Skin epidermis (tissue), 12 donors: ENCODE measurements at regions not wholly inside any gene's neighbourhood (a gene's known extent, or its start where the extent isn't known, plus 50 kb on each side); places are given as distances from the start of the nearest gene placed in this dataset.

Experiments
- H3K27ac ChIP-seq, 21 experiments: fragments of 200-600 bp; sonication (generic) in 11 of 21; one replicate each; pipeline ENCODE4 v1.5.0; 2020; ENCODE audit warnings: mild to moderate bottlenecking in 3 of 21, inconsistent platforms in 2 of 21, moderate library complexity in 2 of 21
- H3K4me3 ChIP-seq, 7 experiments: fragments of 200-600 bp; sonication (generic) in 2 of 7; one replicate each; pipeline ENCODE4 v1.5.0; 2020; ENCODE audit warnings: inconsistent platforms in 2 of 7, mild to moderate bottlenecking in 2 of 7, moderate library complexity in 1 of 7

DNA sequence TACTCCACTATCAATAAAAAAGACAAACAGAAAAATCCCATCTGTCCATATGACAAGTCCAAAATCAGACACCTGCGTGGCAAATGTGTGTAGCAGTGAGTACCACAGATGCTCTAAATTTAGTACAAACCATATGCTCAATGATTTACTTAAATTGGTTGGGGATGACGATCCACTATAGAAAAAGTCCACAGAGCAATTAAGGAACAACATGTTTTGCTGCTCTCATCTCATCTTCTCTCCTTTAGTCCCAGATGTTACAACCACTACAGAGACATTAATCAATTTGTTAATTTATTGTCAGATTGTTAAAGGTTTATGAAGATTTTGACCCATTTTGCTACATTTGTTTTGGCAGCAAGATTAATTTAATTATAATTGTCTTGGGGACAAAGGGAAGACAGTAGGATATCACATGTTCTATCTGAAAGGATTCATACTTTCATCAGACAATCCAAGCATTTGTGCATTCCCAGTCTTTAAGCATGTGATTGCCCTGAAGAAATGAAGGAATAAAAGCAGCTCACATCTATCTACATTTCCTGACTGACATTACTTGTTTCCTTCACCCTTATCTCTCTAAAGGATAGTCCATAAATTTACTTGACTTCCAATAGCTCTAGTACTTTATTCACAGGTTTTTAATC lies 2268.1 kb downstream of the PCDH7 start:
- H3K4me3 ChIP-seq = no peak overlapping the region
- H3K27ac ChIP-seq = no peak overlapping the region

DNA sequence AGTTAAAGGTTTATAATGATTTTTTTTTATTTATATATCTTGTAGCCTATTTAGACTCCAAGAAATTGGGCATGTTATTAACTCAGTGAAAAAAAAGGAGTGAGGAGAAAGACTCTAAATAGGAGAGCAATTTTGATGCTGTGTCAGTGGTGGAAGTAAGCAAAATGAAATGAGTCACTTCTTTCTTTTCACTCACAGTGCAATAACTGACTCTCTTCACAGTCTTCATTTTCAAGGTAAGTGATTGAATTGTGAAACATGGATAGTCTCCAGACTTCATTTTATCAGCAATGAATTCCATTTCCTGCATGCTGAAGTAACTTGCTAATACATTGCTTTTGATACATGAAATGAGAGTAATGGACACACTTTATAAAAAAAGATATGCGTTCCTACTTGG lies 2271.5 kb downstream of the PCDH7 start:
- Histone ChIP-seq H3K4me3 (no peak overlapping the region), H3K27ac (no peak overlapping the region)

DNA sequence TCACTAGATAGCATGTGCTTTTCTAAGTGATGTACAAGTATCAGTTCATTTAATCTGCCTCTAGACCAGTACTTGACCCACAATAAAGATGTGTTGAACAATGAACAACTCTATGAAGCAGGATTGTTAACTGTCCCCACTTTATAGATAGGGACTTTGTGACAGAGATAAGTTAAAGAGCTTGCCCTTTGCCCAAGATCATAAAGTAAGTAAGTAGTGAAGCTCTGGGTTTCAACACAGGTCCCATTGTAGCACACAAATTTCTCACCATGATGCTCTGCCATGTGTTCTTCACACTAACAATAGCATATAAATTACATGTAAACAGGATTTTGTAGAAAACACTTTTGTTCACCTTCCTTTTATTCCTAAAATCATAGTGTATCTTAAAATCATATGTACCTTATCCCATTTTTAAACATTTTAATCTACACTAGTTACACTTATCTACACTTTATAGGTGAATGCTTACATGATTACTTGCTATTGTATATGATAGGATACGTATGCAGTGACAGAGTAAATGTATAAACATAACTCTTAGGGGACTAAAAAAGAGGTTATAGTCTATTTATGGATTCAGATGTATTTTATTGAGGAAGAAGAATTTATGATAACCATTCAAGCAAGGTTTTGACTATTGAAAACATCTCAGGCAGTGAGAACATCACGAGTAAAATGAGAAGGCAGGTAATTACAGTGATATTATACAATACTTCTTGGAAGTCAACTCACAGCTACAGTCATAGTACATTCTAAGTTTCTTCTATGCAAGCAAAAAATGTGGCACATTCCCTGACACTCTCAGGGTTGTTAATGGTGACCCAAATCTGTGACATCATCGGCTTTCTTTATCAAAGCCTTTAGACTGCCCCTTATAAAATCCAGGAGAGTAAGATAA lies 2275.1 kb downstream of the PCDH7 start:
- no peak overlapping the region for H3K4me3 ChIP-seq
- no peak overlapping the region for H3K27ac ChIP-seq

DNA sequence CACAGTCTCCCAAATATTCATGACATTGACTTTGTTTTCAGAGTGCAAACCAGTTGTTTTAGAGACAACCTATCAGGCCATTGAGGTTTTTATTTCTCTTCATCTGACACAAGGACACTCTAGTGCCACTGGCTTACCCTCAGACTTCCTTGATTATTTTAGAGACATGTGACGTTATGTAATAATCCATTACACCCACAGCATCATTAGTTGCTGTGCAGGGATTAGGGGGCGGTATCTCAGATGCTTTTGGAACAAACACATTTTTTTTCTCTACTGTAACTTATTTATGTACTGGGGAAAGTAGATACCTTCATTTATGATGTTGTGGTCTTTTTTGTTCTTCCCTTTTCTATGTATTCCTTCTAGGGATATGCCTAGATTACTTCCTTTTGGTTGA lies 2293.1 kb downstream of the PCDH7 start:
- Histone ChIP-seq H3K27ac (no peak overlapping the region), H3K4me3 (no peak overlapping the region)

DNA sequence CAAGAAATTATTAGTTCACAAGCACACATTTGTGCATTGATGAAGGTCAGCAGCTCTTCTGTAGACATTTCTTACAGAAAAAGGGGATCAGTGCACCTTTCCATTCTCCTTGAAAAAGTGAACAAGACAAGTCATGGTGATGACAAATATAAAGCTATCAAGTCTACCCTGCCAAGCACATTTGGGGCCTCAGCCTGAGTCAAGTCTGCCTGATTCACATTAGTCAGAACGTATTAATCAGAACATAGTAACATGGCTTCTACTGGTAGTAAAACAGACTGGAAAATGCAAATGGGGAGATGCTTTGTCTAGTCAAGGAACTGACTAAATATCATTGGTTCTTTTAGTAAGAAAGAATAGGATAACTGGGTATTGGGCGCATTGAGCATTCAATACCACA lies 2305.1 kb downstream of the PCDH7 start:
- H3K27ac ChIP-seq = no peak overlapping the region
- H3K4me3 ChIP-seq = no peak overlapping the region

DNA sequence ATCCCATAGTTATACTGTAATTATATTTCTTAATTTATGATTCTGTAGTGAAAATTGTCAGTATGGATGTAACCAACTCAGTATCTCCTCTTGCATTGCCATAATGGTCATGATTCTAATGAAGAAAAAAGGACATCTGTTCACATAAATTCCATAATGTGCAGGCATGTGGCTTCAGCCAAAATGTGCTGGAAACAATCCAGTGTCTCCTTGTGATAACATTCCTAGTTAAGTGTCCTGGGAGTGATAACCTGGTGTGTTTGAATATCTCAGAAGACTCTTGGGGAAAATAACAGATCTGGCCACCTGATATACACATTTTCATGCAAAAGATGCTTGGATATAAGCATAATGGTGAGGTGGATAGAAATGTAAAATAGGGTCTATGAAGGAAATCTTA lies 2309.8 kb downstream of the PCDH7 start:
- Histone ChIP-seq H3K4me3 (no peak overlapping the region), H3K27ac (no peak overlapping the region)

DNA sequence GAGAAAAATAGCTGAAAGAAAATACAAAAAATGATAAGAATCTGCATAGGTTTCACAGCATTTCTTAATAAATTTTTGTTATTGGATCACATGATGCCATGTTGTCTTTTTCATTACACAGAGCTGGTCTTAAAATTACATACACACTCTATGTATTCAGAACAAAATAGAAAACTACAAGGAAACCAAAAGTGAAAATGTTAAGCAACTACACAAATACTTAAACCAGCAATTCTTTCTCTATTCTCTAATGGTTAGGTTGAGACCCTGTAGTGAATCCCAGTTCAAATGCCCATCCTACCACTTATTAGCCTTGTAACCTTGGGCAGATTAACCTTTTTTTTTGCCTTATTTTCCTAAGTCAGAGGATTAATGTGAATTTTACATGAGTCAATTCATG lies 2311.2 kb downstream of the PCDH7 start:
- Histone ChIP-seq H3K4me3 (no peak overlapping the region), H3K27ac (no peak overlapping the region)

DNA sequence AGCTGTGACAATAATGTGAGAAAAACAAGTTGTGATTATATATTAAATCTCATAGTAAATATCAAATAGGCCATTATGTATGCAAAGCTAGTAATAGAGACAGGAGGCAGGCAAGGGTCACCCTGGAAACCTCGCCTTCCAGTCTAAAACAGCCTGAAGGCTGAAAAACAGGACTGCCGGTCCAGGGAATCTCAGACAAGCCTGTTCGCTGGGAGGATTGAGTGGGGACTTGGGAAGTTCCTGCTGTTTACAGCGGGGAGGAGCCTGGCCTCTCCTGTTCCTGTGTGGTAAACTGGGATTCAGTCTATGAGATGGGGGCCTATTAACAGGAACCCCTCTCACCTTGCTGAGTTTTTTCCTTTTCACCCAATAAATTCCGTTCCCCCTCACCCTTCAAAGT lies 2317.3 kb downstream of the PCDH7 start:
- no peak overlapping the region for H3K4me3 ChIP-seq
- H3K27ac ChIP-seq = no peak overlapping the region

DNA sequence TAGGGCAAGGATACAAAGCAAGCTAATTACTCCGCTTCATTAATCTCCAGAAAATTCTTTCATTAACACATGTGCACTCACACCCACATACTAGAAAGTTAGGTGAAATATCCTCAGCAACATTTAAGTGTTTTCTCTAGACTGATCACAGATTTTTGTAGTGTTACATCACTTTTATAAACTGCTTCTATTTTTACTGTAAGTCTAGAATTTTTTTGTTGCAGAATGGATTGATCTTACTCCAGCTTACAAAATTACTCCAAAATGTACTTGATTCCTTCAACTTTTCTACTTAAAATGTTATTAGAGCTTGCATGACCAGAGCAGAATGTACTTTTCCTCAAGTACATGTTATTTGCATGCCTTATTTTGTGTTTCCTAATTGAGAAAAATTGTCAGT lies 2325.2 kb downstream of the PCDH7 start:
- H3K27ac ChIP-seq = no peak overlapping the region
- H3K4me3 ChIP-seq = no peak overlapping the region

DNA sequence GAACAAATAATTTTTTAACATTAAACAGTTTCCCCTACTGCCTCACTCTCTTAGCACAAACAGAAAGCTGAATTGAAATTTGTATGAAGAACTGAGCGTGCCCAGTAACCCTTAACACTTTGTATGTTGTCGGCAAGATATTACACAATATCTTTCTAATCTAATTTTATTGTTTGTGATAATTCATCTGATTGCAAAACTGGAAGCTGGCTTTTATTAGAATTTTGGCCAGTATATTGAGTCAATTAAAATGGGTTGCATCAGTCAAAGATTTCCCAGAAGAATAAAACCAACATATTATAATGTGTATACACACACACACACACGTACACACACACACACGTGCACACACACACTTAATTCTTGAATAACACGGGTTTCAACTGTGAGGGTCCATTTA lies 2332.1 kb downstream of the PCDH7 start:
- no peak overlapping the region for H3K4me3 ChIP-seq

DNA sequence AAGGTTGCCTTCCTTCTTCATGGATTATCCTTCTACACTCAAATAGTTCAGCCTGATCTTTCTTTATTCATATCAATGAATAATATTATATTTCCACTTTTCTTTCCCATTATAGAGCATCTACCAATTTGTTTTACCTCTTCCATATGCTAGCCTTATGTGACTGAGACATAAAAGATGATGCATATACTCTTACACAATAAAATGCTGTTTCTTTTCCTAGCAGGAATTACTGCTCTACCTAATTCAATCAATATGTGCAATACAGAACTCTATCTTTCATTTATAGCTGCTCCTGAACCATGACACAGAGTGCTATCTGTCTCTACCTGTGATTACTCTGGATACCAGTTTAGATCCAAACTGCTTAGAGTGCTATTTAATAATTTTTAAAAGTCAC lies 2334.0 kb downstream of the PCDH7 start:
- Histone ChIP-seq H3K4me3 (no peak overlapping the region), H3K27ac (peak overlapping the region in 1 of 21 experiments; percentile 30)

More for the DNA sequence above, 2332.1 kb downstream of the PCDH7 start:
- H3K27ac ChIP-seq = no peak overlapping the region

DNA sequence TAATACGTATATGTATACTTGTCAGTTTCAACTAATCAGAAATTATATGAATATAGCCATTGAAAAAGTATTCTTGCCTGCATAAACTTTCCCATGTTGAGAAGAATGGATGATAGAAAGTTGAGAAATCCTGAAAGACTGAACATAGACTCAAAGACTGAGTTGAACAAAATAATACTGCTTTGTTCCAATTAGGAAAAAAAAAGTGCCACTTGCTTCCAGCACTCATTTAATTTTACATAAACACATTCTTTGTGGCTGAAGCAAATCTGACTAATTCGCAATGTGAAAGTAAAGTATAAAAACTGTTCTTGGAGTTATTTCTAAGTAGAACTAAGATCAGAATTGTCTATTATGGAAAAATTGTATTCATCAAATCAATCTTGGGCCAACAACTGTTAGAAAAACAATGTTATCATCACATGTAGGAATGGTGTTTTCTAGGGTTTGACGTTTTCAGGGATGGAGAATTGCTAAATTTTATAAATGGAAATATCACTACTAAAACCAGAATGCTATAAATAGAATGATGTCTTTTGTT lies 2334.6 kb downstream of the PCDH7 start:
- Histone ChIP-seq H3K4me3 (no peak overlapping the region), H3K27ac (peak overlapping the region in 1 of 21 experiments; percentile 30)

DNA sequence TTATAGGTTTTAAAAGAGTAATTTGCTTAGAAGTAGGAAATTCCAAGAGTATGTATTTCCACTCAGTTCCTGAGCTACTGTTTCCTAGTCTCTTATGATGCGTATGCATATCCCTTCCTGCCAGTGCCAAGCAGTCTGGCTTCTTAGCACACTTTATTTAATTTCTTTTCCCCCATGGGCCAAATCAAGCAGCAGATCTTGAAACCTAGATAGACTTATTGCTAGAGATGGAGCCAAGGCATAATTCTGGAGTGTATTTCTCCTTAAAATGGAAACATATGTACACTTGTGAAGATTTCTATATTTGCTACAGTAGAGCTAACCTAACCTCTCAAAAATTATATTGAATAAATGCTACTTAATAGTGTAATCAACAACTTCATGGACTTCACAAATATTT lies 2337.6 kb downstream of the PCDH7 start:
- Histone ChIP-seq H3K27ac (no peak overlapping the region), H3K4me3 (no peak overlapping the region)

DNA sequence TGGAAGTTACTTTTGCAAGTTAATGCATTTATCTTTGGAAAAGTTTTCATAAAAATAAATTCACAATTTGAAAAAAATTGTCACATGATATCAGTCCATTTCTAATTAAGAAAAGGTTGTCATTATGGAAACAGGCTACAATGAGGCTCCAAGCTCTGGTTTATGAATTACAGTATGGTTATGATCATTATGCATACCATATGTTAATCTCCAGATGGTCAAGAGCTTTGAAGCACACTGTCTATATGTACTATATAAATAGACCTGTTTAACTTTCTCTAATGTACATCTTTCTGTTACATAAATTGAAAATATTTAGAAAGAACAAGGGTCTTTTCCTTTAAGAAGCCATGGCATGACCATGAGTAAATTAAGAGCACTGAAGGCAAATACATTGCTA lies 2338.8 kb downstream of the PCDH7 start:
- Histone ChIP-seq H3K4me3 (no peak overlapping the region), H3K27ac (no peak overlapping the region)

DNA sequence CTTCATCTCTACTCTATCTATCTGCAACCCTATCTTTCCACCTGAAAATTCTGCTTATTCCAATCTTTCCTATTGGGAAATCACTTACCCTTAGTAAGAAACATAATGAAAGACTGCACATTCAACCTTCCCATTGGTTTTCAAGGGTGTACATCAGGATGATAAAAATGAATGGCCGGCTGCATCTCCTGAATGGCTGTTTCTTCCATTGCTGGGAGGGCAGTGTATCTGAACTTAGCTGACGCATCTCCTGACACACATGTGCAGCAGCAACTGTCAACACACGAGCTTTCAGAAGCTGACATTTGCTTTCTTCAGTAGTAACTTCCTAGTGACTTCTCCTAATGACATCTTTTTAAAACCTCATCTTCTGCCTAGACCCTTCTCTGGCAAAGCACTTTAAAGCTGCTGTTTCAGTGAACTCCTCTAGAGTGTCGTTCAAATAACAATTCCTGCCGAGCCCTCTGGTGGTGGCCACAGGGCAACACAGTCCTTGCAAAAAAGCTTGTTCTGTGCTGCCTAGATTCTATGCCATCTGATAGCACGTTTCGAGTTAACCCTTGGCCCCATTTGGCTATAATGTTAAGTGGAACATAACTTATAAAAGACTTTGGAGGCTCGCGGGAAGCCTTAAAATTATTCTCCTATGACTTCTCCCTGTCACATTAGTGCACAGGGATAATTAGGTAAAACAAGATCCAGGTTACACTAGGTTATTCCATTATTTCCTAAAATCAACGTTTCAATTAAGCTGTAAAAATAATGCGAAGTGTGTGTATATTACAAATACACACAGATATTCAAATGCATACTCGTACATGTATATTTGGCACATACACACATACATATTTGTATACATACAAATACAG lies 2340.7 kb downstream of the PCDH7 start:
- no peak overlapping the region for H3K27ac ChIP-seq
- H3K4me3 ChIP-seq = no peak overlapping the region

DNA sequence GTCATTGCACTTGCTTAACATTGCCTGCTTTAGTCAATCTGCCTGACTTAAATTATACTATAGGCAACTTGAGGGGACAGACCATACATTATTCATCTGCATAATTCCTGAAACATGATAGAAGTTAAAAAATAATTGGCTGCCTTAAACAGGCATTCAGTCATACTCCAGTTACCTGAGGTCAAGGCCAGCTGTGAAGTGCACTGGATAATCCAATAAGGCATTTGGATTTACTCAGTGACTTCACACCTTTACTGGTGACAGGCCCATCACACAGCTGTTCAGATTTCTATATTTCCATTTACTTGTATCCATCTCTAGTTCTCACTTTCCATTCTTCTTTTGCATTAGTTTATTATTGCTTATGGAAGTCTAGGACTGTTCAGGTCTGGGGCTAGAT lies 2341.6 kb downstream of the PCDH7 start:
- Histone ChIP-seq H3K27ac (no peak overlapping the region), H3K4me3 (no peak overlapping the region)

DNA sequence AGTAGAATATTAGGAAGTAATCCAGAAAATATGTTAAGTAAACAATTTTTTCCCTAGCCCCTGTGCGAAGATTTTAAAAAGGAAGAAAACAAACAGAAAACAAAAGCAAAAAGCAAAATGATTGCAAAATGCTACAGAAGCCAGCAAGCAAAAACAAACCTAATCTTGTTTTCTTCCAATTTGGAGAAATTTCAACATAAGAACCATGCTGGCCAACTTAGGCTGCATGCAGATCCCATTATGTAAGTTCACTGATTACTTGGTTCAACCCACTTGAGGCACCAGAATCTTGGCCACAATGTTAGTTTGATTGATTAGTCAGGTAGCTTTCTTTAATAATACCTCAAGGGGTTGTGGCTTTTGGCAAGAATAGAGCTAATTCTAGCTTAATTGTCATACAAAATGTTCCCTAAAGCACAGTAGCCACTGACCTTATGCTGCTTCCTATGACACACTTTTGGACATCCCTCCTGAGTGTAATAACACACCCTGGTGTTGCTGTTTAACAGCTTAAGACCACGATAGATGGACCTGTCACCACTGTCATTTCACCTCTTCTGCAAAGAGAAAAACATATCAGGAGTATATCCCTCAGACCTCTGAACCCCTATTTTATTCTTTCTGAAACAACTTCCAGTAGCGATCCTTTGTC lies 2342.1 kb downstream of the PCDH7 start:
- peak overlapping the region in 1 of 21 experiments; percentile 40 for H3K27ac ChIP-seq
- H3K4me3 ChIP-seq = no peak overlapping the region

DNA sequence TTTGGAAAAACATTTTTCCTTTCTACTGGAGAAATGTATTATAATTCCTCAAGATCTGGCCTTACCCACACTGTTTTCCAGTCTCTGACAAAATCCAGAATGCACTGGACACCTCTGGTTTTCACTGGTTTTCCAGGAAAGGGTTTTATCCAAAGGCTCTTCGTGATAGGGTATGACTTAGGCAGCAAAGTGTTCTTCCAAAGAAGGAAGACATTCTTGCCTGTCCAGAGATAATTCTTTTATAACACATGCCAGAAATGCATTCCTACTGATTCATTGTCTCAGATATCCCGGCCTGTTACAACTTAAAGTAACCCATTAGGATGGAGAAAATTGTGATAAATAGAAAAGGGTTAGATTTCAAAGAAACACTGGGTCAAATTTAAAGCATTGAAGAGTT lies 2343.1 kb downstream of the PCDH7 start:
- Histone ChIP-seq H3K4me3 (no peak overlapping the region), H3K27ac (peak overlapping the region in 1 of 21 experiments; percentile 40)

DNA sequence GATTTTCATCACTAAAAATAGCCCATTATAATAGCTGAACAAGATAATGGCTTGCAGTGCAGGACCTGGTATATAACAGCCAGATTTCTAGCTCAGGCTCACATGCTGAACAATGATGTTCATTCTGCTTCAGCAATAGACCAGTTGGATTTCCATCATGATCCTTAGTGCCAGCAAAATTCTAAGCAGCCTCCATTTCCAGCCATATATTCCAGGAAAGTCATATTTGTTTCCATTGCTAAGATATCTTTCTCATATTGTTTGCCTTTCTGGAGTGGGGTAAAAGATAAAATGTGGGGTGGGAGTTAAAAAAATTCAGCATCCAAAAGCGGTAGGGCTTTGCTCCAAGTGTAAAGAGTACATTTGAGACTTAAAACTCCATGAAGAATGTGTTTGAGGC lies 2344.1 kb downstream of the PCDH7 start:
- no peak overlapping the region for H3K27ac ChIP-seq
- H3K4me3 ChIP-seq = no peak overlapping the region

DNA sequence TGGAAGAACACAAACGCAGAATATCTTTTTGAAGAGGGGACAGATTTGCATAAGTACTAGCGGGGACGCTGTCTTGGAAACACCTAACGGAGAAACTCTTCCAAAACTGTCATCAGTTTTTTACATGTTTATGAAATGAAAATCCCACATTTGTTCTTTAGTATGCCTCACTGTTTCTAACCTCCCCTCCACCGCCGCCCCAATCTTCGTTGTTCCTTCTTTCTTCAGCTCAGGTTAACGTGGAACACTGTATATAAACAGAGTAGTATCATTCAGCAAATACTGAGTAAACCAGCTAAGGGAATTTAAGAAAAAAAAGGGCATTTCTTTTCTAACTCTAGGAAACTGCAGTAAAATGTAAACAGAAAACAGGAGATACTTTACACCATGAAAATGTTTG lies 2345.6 kb downstream of the PCDH7 start:
- no peak overlapping the region for H3K27ac ChIP-seq
- H3K4me3 ChIP-seq = no peak overlapping the region
